GM12892 (cell line): ENCODE measurements at regions not wholly inside any gene's neighbourhood (a gene's known extent, or its start where the extent isn't known, plus 50 kb on each side); places are given as distances from the start of the nearest gene placed in this dataset.

ENCODE experiments used
- POLR2A ChIP-seq: IDR thresholded peaks from 2 replicates; pipeline ENCODE4 v1.6.1; 2011; ENCODE audit warnings: low read depth, low read length, control low read depth
- POLR2AphosphoS5 ChIP-seq: IDR thresholded peaks from 2 replicates; pipeline ENCODE4 v1.6.1; 2011; ENCODE audit warnings: low read depth, low read length, control low read depth
- TAF1 ChIP-seq: IDR thresholded peaks from 2 replicates; pipeline ENCODE4 v1.6.1; 2011; ENCODE audit warnings: low read depth, mild to moderate bottlenecking, control low read depth, low read length, borderline replicate concordance

DNA sequence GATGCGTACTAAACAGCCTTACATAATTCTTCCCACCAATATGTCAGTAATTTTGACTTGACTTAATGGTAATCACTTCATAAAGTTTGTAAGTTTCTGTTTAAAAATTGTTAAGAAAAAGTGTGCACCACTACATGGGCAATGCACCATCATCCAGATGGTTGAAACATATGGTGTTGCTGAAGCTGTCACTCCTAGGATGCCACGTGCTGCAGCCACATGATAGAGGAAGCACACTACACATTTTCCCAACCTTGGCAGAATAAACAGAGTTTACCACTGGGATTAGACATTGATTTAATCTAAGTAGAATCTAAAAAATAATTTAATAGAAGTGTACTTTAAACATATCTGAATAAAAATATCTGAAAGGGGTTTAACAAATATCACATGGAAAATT is 1209.9 kb downstream of the NSUN3 start:
- no peak for TF ChIP-seq POLR2A
- TF ChIP-seq POLR2AphosphoS5, result no peak
- no peak for TF ChIP-seq TAF1
